ENCODE measurements at regions not wholly inside any gene's neighbourhood (a gene's known extent, or its start where the extent isn't known, plus 50 kb on each side); places are given as distances from the start of the nearest gene placed in this dataset.
A peak's percentile ranks its signal among the peaks of the same experiment; 100 is the strongest.

GRCh38 chr11:70526116-70527045, 128.1 kb downstream of the CTTN start:
- WGBS, 2 donors (ENCODE audit: extremely low coverage in 2 of 2, insufficient read length in 2 of 2, insufficient replicate concordance in 1 of 2) = no CpG with 5 or more reads among the region's 24 CpGs
- H4K8ac ChIP-seq (ENCODE audit: low read depth, low read length) = no peak overlapping the region
- H3K4me2 ChIP-seq (ENCODE audit: insufficient read depth, low read length, poor library complexity, severe bottlenecking) = no peak overlapping the region
- H3K4ac ChIP-seq (ENCODE audit: low read length) = no peak overlapping the region
- H2BK15ac ChIP-seq (ENCODE audit: low read length) = no peak overlapping the region
- no peak overlapping the region for H2BK120ac ChIP-seq (ENCODE audit: low read depth, low read length)
- H3K9me3 ChIP-seq (replicated peaks in 1 of 2; ENCODE audit: control insufficient read depth in 2 of 2, insufficient read depth in 1 of 2, low read depth in 1 of 2, low read length in 2 of 2) = peaks cover 0 to 4% of the 10 kb centered on the region in 2 donors
- H3K4me1 ChIP-seq (ENCODE audit: control insufficient read depth in 2 of 2, insufficient read depth in 1 of 2, low read depth in 1 of 2, low read length in 2 of 2) = peaks cover 37 to 57% of the 10 kb centered on the region in 2 donors
- H3K4me3 ChIP-seq (ENCODE audit: low read length in 2 of 2) = no peak overlapping the region
- peak overlapping the region; percentile 86 for H3K23ac ChIP-seq (ENCODE audit: low read depth, low read length, poor library complexity)
- no peaks in the 10 kb centered on the region for H3K36me3 ChIP-seq (replicated peaks in 1 of 2; ENCODE audit: control insufficient read depth in 2 of 2, insufficient read depth in 2 of 2, low read length in 2 of 2)
- peak overlapping the region; percentile 92 for H3K14ac ChIP-seq (ENCODE audit: low read length)
- peaks cover 4% of the 10 kb centered on the region for H3K79me1 ChIP-seq (ENCODE audit: low read depth, low read length)
- no peak overlapping the region for H3K27ac ChIP-seq (replicated peaks; ENCODE audit: low read length)
- no peak overlapping the region for H3K9ac ChIP-seq (ENCODE audit: low read depth, low read length, poor library complexity)
- H2BK12ac ChIP-seq (ENCODE audit: low read length) = no peak overlapping the region
- no peak overlapping the region for H2AFZ ChIP-seq (ENCODE audit: low read length)
- H2BK5ac ChIP-seq (ENCODE audit: low read length) = peak overlapping the region; percentile 92
- no peak for DNase-seq (ENCODE audit: low spot score)
- peak overlapping the region; percentile 52 for H3K18ac ChIP-seq (ENCODE audit: low read length)
- peak overlapping the region; percentile 85 for H2AK5ac ChIP-seq (ENCODE audit: low read depth, low read length)
- no peaks in the 10 kb centered on the region for H3K27me3 ChIP-seq (ENCODE audit: control insufficient read depth in 3 of 3, insufficient read depth in 3 of 3, low read depth in 1 of 3, low read length in 3 of 3)
- no peak overlapping the region for H4K91ac ChIP-seq (ENCODE audit: low read depth, low read length, poor library complexity)

DNA sequence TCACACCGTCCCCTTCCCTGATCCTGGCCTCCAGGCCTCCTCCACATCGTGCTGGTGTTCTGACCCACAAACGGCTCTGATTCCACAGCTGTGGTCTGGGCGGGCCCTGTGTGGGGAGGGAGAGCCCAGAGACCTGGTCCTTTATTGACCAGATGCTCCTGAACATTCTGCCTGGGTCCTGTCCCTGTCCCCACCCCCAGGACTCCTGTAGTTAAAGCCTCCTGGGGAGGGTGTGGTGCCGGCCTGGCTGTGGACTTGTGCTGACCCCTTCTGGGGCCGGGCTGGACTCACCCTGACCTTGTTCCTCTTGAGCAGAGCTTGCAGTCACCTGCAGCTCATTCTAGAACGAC, 128.7 kb downstream of the CTTN start:
- H3K4me3 ChIP-seq (ENCODE audit: low read length in 2 of 2) = no peak overlapping the region
- H3K9me3 ChIP-seq (replicated peaks in 1 of 2; ENCODE audit: control insufficient read depth in 2 of 2, insufficient read depth in 1 of 2, low read depth in 1 of 2, low read length in 2 of 2) = peaks cover 0 to 4% of the 10 kb centered on the region in 2 donors
- no peak for DNase-seq (ENCODE audit: low spot score)
- peak overlapping the region; percentile 52 for H3K18ac ChIP-seq (ENCODE audit: low read length)
- H2BK12ac ChIP-seq (ENCODE audit: low read length) = no peak overlapping the region
- H3K23ac ChIP-seq (ENCODE audit: low read depth, low read length, poor library complexity) = peak overlapping the region; percentile 86
- H3K79me1 ChIP-seq (ENCODE audit: low read depth, low read length) = peaks cover 1% of the 10 kb centered on the region
- no peak overlapping the region for H2AFZ ChIP-seq (ENCODE audit: low read length)
- H3K4me1 ChIP-seq (ENCODE audit: control insufficient read depth in 2 of 2, insufficient read depth in 1 of 2, low read depth in 1 of 2, low read length in 2 of 2) = peaks cover 35 to 57% of the 10 kb centered on the region in 2 donors
- H4K8ac ChIP-seq (ENCODE audit: low read depth, low read length) = no peak overlapping the region
- peak overlapping the region; percentile 92 for H3K14ac ChIP-seq (ENCODE audit: low read length)
- H2BK120ac ChIP-seq (ENCODE audit: low read depth, low read length) = no peak overlapping the region
- no peaks in the 10 kb centered on the region for H3K36me3 ChIP-seq (replicated peaks in 1 of 2; ENCODE audit: control insufficient read depth in 2 of 2, insufficient read depth in 2 of 2, low read length in 2 of 2)
- no CpG with 5 or more reads among the region's 7 CpGs for WGBS, 2 donors (ENCODE audit: extremely low coverage in 2 of 2, insufficient read length in 2 of 2, insufficient replicate concordance in 1 of 2)
- H3K27ac ChIP-seq (replicated peaks; ENCODE audit: low read length) = no peak overlapping the region
- H3K9ac ChIP-seq (ENCODE audit: low read depth, low read length, poor library complexity) = no peak overlapping the region
- peak overlapping the region; percentile 47 for H2AK5ac ChIP-seq (ENCODE audit: low read depth, low read length)
- H3K4ac ChIP-seq (ENCODE audit: low read length) = no peak overlapping the region
- H4K91ac ChIP-seq (ENCODE audit: low read depth, low read length, poor library complexity) = no peak overlapping the region
- no peaks in the 10 kb centered on the region for H3K27me3 ChIP-seq (ENCODE audit: control insufficient read depth in 3 of 3, insufficient read depth in 3 of 3, low read depth in 1 of 3, low read length in 3 of 3)
- peak overlapping the region; percentile 92 for H2BK5ac ChIP-seq (ENCODE audit: low read length)
- H3K4me2 ChIP-seq (ENCODE audit: insufficient read depth, low read length, poor library complexity, severe bottlenecking) = no peak overlapping the region
- H2BK15ac ChIP-seq (ENCODE audit: low read length) = no peak overlapping the region

- no peaks in the 10 kb centered on the region for H3K27me3 ChIP-seq (ENCODE audit: control insufficient read depth in 3 of 3, insufficient read depth in 3 of 3, low read depth in 1 of 3, low read length in 3 of 3)
- peak overlapping the region; percentile 10 for H3K23ac ChIP-seq (ENCODE audit: low read depth, low read length, poor library complexity)
- no peak overlapping the region for H2AFZ ChIP-seq (ENCODE audit: low read length)
- no peaks in the 10 kb centered on the region for H3K36me3 ChIP-seq (replicated peaks in 1 of 2; ENCODE audit: control insufficient read depth in 2 of 2, insufficient read depth in 2 of 2, low read length in 2 of 2)
- no peak overlapping the region for H4K8ac ChIP-seq (ENCODE audit: low read depth, low read length)
- peak overlapping the region; percentile 77 for H3K18ac ChIP-seq (ENCODE audit: low read length)
- H3K14ac ChIP-seq (ENCODE audit: low read length) = no peak overlapping the region
- H2AK5ac ChIP-seq (ENCODE audit: low read depth, low read length) = peak overlapping the region; percentile 97
- no peak overlapping the region for H2BK12ac ChIP-seq (ENCODE audit: low read length)
- H3K79me1 ChIP-seq (ENCODE audit: low read depth, low read length) = peaks cover 1% of the 10 kb centered on the region
- H3K4me1 ChIP-seq (ENCODE audit: control insufficient read depth in 2 of 2, insufficient read depth in 1 of 2, low read depth in 1 of 2, low read length in 2 of 2) = peaks cover 35 to 58% of the 10 kb centered on the region in 2 donors
- no peak overlapping the region for H3K4me3 ChIP-seq (ENCODE audit: low read length in 2 of 2)
- H4K91ac ChIP-seq (ENCODE audit: low read depth, low read length, poor library complexity) = no peak overlapping the region
- peak overlapping the region; percentile 54 for H2BK15ac ChIP-seq (ENCODE audit: low read length)
- H3K4ac ChIP-seq (ENCODE audit: low read length) = peak overlapping the region; percentile 86
- H3K4me2 ChIP-seq (ENCODE audit: insufficient read depth, low read length, poor library complexity, severe bottlenecking) = no peak overlapping the region
- no peak overlapping the region for H3K27ac ChIP-seq (replicated peaks; ENCODE audit: low read length)
- H3K9ac ChIP-seq (ENCODE audit: low read depth, low read length, poor library complexity) = no peak overlapping the region
- DNase-seq (ENCODE audit: low spot score) = no peak
- no CpG with 5 or more reads among the region's 10 CpGs for WGBS, 2 donors (ENCODE audit: extremely low coverage in 2 of 2, insufficient read length in 2 of 2, insufficient replicate concordance in 1 of 2)
- H3K9me3 ChIP-seq (replicated peaks in 1 of 2; ENCODE audit: control insufficient read depth in 2 of 2, insufficient read depth in 1 of 2, low read depth in 1 of 2, low read length in 2 of 2) = peaks cover 0 to 4% of the 10 kb centered on the region in 2 donors
- H2BK120ac ChIP-seq (ENCODE audit: low read depth, low read length) = peak overlapping the region; percentile 17
- peak overlapping the region; percentile 92 for H2BK5ac ChIP-seq (ENCODE audit: low read length)
Measured at GRCh38 chr11:70527429-70528045, 129.2 kb downstream of the CTTN start.
